Neural cell (in vitro differentiated cells): ENCODE measurements at regions not wholly inside any gene's neighbourhood (a gene's known extent, or its start where the extent isn't known, plus 50 kb on each side); places are given as distances from the start of the nearest gene placed in this dataset.

Source experiments
- H2AFZ ChIP-seq: fragments of 200-600, 300-800 bp; sonication (generic), shearing (Covaris generic); 2 replicates; pipeline ENCODE4 v1.6.0; 2014; ENCODE audit warnings: low read depth, mild to moderate bottlenecking, antibody characterized with exemption, low read length, moderate library complexity
- H3F3A ChIP-seq: fragments of 200-600 bp; shearing (Covaris generic); 2 replicates; pipeline ENCODE4 v1.6.1; 2016; ENCODE audit warnings: mild to moderate bottlenecking, moderate library complexity, mixed read lengths, antibody characterized with exemption, low read length; ENCODE audit not compliant: insufficient read depth, poor library complexity, severe bottlenecking
- H3K27ac ChIP-seq: fragments of 200-600, 300-800 bp; sonication (generic), shearing (Covaris generic); 2 replicates; pipeline ENCODE4 v1.5.1; 2014; ENCODE audit warnings: mild to moderate bottlenecking, low read length, moderate library complexity
- H3K27me3 ChIP-seq: fragments of 300-800, 200-600 bp; sonication (generic), shearing (Covaris generic); 2 replicates; pipeline ENCODE4 v1.6.0; 2014; ENCODE audit warnings: mild to moderate bottlenecking, low read depth, low read length, moderate library complexity; ENCODE audit not compliant: insufficient read depth
- H3K36me3 ChIP-seq: fragments of 300-800, 200-600 bp; sonication (generic), shearing (Covaris generic); 2 replicates; pipeline ENCODE4 v1.5.1; 2014; ENCODE audit warnings: mild to moderate bottlenecking, antibody characterized with exemption, low read length, moderate library complexity; ENCODE audit not compliant: insufficient read depth
- H3K4me2 ChIP-seq: fragments of 300-800, 200-600 bp; sonication (generic), shearing (Covaris generic); 2 replicates; pipeline ENCODE4 v1.6.0; 2014; ENCODE audit warnings: mild to moderate bottlenecking, low read length
- H3K4me3 ChIP-seq: fragments of 300-800, 200-600 bp; sonication (generic), shearing (Covaris generic); 2 replicates; pipeline ENCODE4 v1.5.1; 2014; ENCODE audit warnings: mild to moderate bottlenecking, low read length, moderate library complexity
- H3K79me2 ChIP-seq: fragments of 200-600 bp; shearing (Covaris generic); replicated peaks from 2 replicates; pipeline ENCODE4 v1.6.0; 2014; ENCODE audit warnings: mild to moderate bottlenecking, low read length, moderate library complexity; ENCODE audit not compliant: insufficient read depth
- H3K9ac ChIP-seq: fragments of 300-800, 200-600 bp; sonication (generic), shearing (Covaris generic); 2 replicates; pipeline ENCODE4 v1.6.1; 2016; ENCODE audit warnings: mild to moderate bottlenecking, low read length, mixed read lengths
- H3K9me2 ChIP-seq: fragments of 200-600 bp; shearing (Covaris generic); 2 replicates; pipeline ENCODE4 v1.6.1; 2016; ENCODE audit warnings: mild to moderate bottlenecking, low read length, mixed read lengths; ENCODE audit not compliant: insufficient read depth
- H3K9me3 ChIP-seq: fragments of 200-600, 300-800 bp; sonication (generic), shearing (Covaris generic); 2 replicates; pipeline ENCODE4 v1.6.1; 2016; ENCODE audit warnings: mild to moderate bottlenecking, mixed run types, low read length, moderate library complexity, mixed read lengths
- H4K20me1 ChIP-seq: fragments of 200-600 bp; shearing (Covaris generic); 2 replicates; pipeline ENCODE4 v1.6.1; 2016; ENCODE audit warnings: mild to moderate bottlenecking, mixed run types; ENCODE audit not compliant: insufficient read depth
- EP300 ChIP-seq: fragments of 450-650 bp; conservative IDR thresholded peaks from 2 replicates; pipeline ENCODE4 v1.6.1; 2014; ENCODE audit warnings: antibody characterized with exemption, mild to moderate bottlenecking, moderate library complexity; ENCODE audit not compliant: poor library complexity, severe bottlenecking
- EZH2 ChIP-seq: fragments of 200-600, 300-800 bp; shearing (Covaris generic), sonication (generic); IDR thresholded peaks from 2 replicates; pipeline ENCODE4 v1.6.1; 2014; ENCODE audit warnings: antibody characterized with exemption, low read length, borderline replicate concordance, mild to moderate bottlenecking; ENCODE audit not compliant: insufficient read depth, poor library complexity, severe bottlenecking
- MXI1 ChIP-seq: fragments of 450-650 bp; conservative IDR thresholded peaks from 2 replicates; pipeline ENCODE4 v1.6.1; 2014; ENCODE audit warnings: antibody characterized with exemption, mild to moderate bottlenecking; ENCODE audit not compliant: poor library complexity, severe bottlenecking
- POLR2AphosphoS5 ChIP-seq: IDR thresholded peaks from 2 replicates; pipeline ENCODE4 v1.6.1; 2012
- RAD21 ChIP-seq: fragments of 450-650 bp; conservative IDR thresholded peaks from 2 replicates; pipeline ENCODE4 v1.6.1; 2014; ENCODE audit warnings: antibody characterized with exemption, mild to moderate bottlenecking, moderate library complexity
- SMC3 ChIP-seq: fragments of 450-650 bp; conservative IDR thresholded peaks from 2 replicates; pipeline ENCODE4 v1.6.1; 2014; ENCODE audit warnings: antibody characterized with exemption, mild to moderate bottlenecking, moderate library complexity; ENCODE audit not compliant: poor library complexity
- TAF1 ChIP-seq: IDR thresholded peaks from 2 replicates; pipeline ENCODE4 v1.6.1; 2012; ENCODE audit warnings: low read depth
- TF ChIP-seq, protein P1 (sequence below): fragments of 450-650 bp; IDR thresholded peaks from 2 replicates; pipeline ENCODE4 v1.5.1; 2014; ENCODE audit warnings: antibody characterized with exemption, mild to moderate bottlenecking, moderate library complexity; ENCODE audit not compliant: poor library complexity, severe bottlenecking
- TF ChIP-seq, protein P2 (sequence below): IDR thresholded peaks from 2 replicates; pipeline ENCODE4 v1.6.1; 2012; ENCODE audit warnings: borderline replicate concordance

DNA sequence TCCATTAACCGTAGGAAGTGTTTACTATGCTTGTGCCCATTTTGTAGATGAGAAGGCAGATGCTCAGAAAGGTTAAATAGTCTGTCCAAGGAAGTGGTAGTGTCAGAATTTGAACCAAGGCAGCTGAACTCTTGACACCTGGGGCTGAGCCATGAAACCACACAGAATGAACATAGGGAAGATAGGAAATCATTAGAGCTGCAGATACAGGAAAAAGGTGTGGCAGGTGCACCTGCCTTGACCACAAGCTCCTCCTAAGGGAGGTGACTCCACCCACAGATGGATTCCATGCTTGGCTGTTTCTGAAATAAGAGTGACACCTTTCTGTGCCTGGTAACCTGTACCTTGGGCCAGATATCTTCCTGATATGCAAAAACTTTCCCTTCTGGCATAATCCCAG, 69.9 kb upstream of the IGSF21 start:
- no peaks in the 10 kb centered on the region for H3K9me3 ChIP-seq
- H3K4me3 ChIP-seq = no peak overlapping the region
- TF ChIP-seq SMC3 = no peak
- no peak for TF ChIP-seq EP300
- TF ChIP-seq TAF1 = no peak
- TF ChIP-seq, protein P1, sequence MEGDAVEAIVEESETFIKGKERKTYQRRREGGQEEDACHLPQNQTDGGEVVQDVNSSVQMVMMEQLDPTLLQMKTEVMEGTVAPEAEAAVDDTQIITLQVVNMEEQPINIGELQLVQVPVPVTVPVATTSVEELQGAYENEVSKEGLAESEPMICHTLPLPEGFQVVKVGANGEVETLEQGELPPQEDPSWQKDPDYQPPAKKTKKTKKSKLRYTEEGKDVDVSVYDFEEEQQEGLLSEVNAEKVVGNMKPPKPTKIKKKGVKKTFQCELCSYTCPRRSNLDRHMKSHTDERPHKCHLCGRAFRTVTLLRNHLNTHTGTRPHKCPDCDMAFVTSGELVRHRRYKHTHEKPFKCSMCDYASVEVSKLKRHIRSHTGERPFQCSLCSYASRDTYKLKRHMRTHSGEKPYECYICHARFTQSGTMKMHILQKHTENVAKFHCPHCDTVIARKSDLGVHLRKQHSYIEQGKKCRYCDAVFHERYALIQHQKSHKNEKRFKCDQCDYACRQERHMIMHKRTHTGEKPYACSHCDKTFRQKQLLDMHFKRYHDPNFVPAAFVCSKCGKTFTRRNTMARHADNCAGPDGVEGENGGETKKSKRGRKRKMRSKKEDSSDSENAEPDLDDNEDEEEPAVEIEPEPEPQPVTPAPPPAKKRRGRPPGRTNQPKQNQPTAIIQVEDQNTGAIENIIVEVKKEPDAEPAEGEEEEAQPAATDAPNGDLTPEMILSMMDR = no peak
- TF ChIP-seq, protein P2, sequence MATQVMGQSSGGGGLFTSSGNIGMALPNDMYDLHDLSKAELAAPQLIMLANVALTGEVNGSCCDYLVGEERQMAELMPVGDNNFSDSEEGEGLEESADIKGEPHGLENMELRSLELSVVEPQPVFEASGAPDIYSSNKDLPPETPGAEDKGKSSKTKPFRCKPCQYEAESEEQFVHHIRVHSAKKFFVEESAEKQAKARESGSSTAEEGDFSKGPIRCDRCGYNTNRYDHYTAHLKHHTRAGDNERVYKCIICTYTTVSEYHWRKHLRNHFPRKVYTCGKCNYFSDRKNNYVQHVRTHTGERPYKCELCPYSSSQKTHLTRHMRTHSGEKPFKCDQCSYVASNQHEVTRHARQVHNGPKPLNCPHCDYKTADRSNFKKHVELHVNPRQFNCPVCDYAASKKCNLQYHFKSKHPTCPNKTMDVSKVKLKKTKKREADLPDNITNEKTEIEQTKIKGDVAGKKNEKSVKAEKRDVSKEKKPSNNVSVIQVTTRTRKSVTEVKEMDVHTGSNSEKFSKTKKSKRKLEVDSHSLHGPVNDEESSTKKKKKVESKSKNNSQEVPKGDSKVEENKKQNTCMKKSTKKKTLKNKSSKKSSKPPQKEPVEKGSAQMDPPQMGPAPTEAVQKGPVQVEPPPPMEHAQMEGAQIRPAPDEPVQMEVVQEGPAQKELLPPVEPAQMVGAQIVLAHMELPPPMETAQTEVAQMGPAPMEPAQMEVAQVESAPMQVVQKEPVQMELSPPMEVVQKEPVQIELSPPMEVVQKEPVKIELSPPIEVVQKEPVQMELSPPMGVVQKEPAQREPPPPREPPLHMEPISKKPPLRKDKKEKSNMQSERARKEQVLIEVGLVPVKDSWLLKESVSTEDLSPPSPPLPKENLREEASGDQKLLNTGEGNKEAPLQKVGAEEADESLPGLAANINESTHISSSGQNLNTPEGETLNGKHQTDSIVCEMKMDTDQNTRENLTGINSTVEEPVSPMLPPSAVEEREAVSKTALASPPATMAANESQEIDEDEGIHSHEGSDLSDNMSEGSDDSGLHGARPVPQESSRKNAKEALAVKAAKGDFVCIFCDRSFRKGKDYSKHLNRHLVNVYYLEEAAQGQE = no peak
- no peak for TF ChIP-seq MXI1
- no peak for TF ChIP-seq POLR2AphosphoS5
- TF ChIP-seq RAD21 = no peak
- no peak for TF ChIP-seq EZH2
- no peaks in the 10 kb centered on the region for H4K20me1 ChIP-seq
- H3K9me2 ChIP-seq = no peaks in the 10 kb centered on the region
- no peaks in the 10 kb centered on the region for H3K27me3 ChIP-seq
- H3K36me3 ChIP-seq = no peaks in the 10 kb centered on the region
- no peaks in the 10 kb centered on the region for H3K79me2 ChIP-seq
- H3K27ac ChIP-seq = no peak overlapping the region
- no peak overlapping the region for H3K4me2 ChIP-seq
- no peaks in the 10 kb centered on the region for H3F3A ChIP-seq
- H2AFZ ChIP-seq = no peak overlapping the region
- no peak overlapping the region for H3K9ac ChIP-seq

DNA sequence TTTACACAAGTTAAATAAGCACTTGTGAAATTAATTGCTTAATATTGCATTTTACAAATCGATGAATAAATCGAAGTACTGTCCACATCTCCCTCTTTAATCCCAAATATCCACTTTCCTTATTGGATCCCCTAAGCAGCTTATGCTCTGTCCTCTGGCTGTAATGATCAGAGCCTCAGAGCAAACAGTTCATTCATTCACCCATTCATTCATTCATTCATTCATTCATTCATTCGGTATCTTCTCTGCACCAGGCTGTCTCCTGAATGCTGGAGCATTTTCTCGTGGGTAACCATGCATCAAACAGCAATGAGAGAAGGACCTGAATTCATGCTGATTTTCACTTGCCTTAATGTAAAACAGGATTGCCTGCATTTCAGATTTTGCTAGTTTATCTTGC, 69.5 kb upstream of the IGSF21 start:
- no peaks in the 10 kb centered on the region for H3K9me2 ChIP-seq
- H3F3A ChIP-seq = no peaks in the 10 kb centered on the region
- no peaks in the 10 kb centered on the region for H4K20me1 ChIP-seq
- TF ChIP-seq EZH2 (no peak), RAD21 (no peak), EP300 (no peak), TAF1 (no peak), SMC3 (no peak), POLR2AphosphoS5 (no peak), MXI1 (no peak)
- TF ChIP-seq, protein P2 = no peak
- TF ChIP-seq, protein P1 = no peak
- H3K79me2 ChIP-seq = no peaks in the 10 kb centered on the region
- H3K9me3 ChIP-seq = no peaks in the 10 kb centered on the region
- H3K4me3 ChIP-seq = no peak overlapping the region
- no peaks in the 10 kb centered on the region for H3K36me3 ChIP-seq
- H2AFZ ChIP-seq = no peak overlapping the region
- H3K4me2 ChIP-seq = no peak overlapping the region
- no peak overlapping the region for H3K9ac ChIP-seq
- H3K27me3 ChIP-seq = no peaks in the 10 kb centered on the region
- no peak overlapping the region for H3K27ac ChIP-seq
